NCI-H2107 treated with DMSO at 0.1 percent for 48 hours (cell line): ENCODE measurements at regions not wholly inside any gene's neighbourhood (a gene's known extent, or its start where the extent isn't known, plus 50 kb on each side); places are given as distances from the start of the nearest gene placed in this dataset.
"Not testable (repeated sequence)": the region's sequence is repeated elsewhere in the genome, so short reads cannot be mapped to it uniquely, and the experiment has no call there.

ENCODE experiments used
- DNase-seq: peaks from one replicate; lab custom pipeline; 2025; ENCODE audit not compliant: unreplicated experiment; lab: John Stamatoyannopoulos, UW

DNA sequence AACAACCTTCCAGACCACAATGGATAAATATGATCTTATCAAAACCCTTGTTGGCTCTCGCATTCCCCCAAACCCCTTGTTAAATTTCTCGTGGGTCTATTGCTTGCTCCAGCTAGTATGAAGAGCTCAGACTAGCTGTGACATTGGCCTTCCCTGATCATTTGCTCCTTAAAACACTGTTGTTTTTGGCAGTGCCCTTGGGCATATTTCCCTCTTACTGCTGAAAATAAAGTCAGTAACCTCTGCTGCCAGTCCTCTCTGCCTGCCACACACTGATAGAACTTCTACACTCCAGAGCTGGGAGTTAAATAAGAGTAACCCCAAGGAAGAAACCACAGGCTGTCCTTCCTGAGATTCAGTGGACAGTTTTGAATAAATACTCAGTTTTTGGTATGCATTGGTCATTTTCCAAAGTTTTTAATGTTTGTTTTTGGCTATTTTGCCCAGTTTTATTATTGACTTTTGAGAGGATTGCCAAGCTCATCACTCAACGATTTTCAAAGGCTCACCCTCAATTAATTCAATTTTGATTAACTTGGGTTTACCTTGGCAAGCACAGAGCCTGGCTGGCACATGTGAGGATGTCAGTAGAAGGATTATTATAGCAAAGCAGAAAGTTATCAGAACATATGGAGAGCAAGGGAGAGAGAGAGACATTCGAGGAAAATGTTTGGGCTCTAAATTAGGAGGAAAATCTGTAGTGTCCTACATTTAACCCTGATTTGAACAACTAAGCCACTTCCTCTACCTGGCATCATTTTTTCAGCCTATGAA, 84.3 kb upstream of the SYN3 start:
- no peak for DNase-seq

DNA sequence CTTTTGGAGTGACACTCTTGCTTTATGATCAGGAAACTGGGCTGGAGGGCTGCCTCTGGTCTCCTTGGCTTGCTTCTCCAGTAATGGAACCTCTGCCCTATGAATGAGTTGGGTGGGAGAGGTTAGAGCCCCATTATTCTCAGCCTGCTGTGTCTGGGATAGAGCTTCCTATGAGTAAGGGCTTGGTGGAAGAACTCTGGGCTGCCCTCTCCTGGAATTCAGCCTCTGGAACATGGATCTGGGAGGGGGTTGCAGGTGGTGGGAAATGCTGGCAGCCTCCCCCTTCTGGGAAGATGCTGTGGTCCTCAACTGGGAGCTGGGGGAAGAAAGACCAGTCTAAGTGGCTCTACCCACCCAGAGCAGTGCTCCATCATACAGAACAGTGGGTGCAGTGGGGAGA, 81.8 kb upstream of the SYN3 start:
- no peak for DNase-seq

DNA sequence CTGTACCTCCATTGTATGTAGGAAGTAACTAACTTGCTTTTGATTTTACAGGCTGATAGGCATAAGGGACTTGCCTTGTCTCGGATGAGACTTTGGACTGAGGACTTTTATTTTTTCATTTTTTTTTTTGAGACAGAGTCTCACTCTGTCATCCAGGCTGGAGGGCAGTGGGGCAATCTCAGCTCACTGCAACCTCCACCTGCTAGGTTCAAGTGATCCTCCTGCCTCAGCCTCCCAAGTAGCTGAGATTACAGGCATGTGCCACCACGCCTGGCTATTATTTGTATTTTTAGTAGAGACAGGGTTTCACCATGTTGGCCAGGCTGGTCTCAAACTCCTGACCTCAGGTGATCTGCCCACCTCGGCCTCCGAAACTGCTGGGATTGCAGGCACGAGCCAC, 80.2 kb upstream of the SYN3 start:
- DNase-seq, result not testable (repeated sequence)

DNA sequence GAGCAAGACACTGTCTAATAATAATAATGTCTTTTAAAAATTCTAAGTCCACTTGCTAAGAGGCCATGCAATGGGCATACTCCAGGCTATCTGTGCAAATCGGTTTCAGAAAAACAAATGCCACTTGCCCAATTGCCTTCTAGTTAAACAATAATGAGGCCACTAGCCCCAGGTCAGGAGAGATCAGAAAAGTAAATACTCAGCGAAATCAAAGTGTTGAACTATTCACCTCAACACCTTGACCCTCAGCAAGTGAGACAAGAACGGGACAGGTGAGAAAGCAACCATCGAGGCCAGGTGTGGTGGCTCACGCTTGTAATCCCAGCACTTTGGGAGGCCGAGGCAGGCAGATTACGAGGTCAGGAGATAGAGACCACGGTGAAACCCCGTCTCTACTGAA, 72.3 kb upstream of the SYN3 start:
- DNase-seq, result no peak

DNA sequence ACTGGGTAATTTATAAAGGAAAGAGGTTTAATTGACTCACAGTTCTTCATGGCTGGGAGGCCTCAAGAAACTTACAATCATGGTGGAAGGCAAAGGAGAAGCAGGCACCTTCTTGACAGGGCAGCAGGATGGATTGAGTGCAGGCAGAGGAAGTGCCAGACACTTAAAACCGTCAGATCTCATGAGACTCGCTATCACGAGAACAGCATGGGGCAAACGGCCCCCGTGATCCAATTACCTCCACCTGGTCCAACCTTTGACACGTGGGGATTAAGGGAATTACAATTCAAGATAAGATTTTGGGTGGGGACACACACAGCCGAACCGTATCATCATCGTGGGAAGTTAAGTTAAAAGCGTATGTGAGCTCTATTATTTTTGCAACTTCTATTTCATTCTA, 71.4 kb upstream of the SYN3 start:
- DNase-seq, result no peak

DNA sequence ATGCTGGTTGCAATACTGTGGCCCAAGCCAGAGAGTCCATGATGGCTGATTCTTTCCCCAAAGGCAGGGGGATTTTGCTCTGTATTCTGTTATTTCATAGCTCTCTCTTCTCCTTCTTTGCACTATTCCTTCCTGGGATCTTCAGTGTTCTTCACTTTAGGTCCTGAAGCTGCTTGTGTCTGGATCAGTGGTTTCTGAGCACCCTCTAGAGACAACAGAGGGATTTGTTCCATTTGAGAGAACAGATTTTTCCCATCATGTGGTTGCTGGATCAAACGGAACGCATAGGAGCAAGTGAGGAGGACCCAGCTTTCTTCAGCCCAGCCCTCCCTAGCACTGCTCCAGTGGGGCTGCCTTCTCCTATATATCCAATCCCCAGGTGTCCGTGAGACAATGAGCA, 68.7 kb upstream of the SYN3 start:
- peak; percentile 27 for DNase-seq

DNA sequence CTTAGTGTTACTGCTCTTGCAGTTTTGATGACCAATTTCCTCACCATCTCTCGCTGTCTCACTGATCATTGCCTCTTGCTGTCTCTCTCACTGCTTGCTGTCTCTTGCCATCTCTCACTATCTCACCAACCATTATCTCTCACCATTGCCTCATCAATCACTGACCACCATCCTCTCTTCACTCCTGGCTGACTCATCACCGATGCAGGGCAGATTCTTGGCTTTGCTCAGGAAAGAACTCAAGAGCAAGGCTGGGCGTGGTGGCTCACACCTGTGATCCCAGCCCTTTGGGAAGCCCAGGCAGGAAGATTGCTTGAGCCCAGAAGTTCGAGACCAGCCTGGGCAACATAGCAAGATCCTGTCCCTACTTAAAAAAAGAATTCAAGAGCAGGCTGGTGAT, 66.3 kb upstream of the SYN3 start:
- no peak for DNase-seq

DNA sequence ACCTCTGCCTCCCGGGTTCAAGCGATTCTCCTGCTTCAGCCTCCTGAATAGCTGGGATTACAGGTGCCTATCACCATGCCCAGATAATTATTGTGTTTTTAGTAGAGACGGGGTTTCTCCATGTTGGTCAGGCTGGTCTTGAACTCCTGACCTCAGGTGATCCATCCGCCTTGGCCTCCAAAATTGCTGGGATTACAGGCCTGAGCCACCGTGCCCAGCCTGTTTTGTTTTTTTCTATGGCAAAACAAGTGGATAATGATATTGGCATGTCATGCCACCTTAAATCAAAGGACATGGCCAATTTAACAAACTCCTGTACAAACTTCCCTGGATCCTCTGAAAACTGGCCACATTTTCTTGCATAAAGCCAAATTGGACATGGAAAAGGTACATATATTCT, 64.3 kb upstream of the SYN3 start:
- not testable (repeated sequence) for DNase-seq

DNA sequence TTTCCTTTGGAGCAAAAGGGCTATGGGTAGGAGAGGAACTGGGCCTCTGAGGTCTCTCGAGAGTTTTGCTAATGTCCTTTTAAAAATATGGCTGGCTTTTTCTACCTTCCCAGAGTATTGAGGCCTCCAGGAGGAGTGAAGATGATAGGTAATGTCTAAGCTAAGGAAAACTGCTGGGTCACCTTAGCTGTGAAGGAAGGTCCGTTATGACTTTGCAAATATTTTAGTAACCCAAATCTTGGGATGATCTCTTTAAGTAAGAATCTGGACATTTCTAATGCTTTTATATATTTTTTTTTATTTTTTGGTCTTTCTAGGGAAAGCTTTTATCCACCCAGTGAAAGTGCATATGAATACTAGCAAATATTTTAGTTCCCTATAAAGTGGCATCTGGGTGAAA, 60.9 kb upstream of the SYN3 start:
- DNase-seq, result no peak

DNA sequence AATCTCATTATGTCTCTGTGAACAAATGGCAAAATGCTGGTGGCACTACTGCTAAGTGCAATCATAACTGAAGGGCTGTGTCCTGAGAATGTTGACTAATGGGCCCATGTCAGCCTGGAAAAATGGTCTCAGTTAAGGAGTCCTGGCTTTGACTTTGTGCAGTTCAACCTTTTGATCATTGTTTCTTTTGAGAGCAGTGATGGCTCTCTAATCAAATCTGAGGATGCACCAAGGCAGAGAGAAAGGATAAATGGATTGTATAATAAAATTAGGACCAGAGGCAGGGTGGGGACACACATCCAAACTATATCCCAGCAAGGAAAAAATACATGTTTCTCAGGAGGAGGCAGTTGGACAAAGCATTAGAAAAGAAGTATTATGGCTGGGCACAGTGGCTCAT, 59.6 kb upstream of the SYN3 start:
- DNase-seq, result no peak

DNA sequence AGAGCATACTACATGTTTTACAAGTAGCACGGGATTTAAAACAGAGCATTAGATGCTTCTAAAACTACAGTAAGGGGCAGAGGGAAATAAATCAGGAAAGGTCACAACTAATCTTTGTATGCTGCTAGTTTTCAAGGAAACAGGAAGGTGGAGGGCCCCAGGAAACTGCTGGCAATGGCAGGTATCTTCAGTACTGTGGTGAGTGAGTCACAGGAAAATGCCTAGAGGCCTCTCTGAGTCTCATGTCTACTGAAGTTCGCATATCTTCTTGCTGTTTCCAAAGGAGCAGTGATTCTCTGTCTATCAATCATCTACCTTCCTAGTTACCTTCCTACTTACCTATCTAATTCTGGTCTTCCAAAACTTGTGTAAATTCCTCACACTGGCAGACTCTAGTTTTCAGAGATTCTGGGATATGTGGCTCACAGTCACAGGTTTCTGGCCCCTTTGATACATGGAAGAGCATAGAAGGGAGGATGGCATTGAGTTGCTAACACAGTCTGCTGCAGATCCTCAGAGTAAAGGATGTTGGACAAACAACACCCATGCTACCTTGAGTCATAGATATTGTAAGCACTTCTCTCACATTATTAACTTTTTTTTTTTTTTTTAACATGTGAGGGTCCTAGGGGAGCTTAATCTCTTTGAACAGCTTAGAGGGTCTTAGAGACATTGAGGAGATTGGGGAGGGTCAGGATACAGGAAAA, 58.8 kb upstream of the SYN3 start:
- DNase-seq, result no peak

DNA sequence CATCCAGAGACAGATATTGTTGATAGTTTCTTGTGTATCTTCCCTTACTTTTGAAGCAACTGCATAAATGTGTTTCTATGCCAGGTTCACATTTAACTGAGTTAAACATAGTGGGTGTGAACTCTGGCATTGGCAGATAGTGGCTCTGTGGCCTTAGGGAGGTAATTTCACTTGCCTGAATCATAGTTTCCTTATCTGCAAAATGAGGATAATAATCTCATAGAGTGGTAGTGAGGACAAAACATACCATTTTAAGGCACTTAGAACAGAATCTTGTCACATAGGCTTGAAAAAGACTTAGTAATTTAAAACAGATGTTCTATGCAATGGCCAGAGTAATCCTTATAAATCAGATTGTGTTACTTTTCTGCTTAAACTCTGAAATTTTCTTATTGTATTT, 56.4 kb upstream of the SYN3 start:
- no peak for DNase-seq

DNA sequence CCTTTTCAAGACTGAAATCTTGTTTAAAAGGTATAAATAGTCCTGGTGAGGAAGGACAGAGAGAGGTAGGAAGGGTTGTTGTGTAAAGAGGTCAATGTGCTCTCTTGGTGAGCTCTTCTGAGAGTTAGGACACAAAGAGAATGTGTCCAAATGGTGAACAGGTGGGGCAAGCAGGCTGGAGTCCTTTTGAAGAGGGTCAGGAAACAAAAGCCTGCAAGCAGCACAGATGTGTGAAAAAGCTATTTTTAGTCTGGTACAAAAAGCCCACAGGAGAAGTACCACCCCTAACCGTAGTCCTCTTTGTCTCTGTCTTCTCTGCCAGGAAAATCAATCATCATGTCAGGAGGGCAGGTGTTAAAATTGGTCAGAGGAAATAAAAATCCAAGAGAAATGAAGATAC, 54.4 kb upstream of the SYN3 start:
- DNase-seq, result peak; percentile 72

DNA sequence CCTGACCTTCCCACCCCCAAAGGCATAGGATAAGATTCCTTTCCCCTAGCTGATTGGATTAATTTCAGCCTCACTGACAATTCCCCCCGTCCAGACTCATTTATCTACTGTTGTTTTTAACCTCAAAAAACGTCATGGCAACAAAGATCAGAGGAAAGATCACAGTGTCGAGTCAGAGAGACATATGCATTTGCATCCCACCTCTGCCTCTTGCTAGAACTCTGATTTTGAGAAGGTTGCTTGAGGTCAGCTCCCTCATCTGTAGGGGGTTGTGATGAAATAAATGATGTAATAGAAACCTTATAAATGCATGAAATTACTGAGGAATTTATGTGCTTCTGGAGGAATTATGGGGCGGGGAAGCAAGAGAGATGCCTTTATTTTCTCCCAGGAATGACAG, 53.3 kb upstream of the SYN3 start:
- no peak for DNase-seq

DNA sequence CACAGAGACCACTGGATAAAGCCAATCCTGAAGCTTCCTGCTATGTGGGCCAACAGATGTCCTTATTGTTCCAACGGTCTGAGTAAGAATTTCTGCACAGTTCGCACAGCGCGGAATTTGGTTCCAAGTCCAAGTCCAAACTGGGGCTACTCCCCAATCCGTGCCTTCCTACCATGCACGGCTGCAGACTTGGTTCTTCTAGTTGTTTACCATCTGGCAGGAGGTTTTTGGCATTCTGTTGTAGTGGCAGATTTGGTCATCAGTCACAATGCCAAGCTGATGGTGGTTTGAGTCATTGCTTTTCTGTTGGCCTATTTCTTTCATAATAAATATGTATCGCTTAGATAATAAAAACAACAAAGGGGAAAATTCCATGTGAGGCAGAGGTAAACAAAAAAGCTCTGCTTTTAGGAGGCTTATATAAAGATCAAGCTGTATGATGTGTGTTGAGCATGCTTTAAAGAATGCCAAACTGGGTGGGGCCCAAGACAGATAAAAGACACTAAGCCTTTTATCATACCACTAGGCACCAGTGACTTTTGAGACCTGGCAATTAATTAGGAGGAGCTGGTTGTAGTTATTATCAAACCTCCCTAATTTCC, 52.5 kb upstream of the SYN3 start:
- no peak for DNase-seq

DNA sequence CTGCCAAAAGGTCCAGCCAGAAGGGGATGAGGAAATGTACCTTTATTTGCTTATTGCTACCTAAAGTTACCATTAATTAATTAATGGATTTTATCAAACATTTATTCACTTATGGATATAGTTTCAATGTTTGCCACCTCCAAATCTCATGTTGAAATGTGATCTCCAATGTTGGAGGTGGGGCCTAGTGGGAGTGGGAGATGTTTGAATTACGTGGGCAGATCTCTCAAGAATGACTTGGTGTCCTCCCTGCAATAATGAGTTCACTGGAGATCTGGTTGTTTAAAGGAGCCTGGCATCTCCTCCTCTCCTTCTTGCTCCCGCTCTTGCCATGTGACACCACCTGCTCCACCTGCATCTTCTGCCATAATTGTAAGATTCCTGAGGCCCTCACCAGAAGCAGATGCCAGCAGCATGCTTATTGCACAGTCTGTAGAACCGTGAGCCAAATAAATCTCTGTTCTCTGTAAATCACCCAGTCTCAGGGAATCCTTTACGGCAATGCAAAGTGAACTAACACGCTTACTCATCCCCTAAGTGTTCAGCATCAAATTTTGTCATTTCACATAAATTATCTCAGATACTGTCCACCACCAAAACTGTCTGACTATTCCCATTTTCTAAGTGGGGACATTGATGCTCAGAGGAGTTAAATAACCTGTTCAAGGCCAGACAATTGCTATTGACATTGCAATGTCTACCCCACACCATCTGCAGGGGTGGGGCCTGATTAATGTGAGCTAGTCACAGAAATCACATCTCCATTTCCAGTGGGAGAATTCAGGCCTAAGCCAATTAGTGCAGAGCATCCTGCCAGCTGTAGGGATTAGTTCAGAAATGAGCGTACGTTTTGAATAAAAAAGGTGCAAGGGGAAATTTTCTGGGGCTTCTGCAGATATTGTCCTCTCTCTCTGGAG, 51.6 kb upstream of the SYN3 start:
- DNase-seq, result no peak

DNA sequence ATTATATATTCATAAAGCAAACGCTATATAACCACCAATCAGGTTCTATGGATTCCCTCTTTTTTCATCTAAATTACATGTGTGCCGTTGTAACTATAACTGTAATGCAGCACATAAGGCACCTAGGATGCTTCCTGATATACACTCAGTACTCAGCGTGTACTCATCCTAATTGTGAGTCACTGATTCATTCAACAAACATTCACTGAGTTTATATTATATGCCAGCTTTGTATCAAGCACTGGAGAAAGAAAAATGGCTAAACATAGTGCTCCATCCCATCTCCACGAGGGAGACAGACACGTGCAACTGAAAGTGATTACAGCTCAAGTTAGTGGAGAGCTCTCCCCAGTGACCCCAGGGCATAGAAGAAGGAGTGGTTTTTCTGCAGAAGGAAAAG, 49.9 kb upstream of the SYN3 start:
- DNase-seq, result no peak
